Liver (tissue), 7 donors: ENCODE measurements at regions not wholly inside any gene's neighbourhood (a gene's known extent, or its start where the extent isn't known, plus 50 kb on each side); places are given as distances from the start of the nearest gene placed in this dataset.

Experiments
- DNase-seq: peaks from one replicate; pipeline ENCODE4 v3.0.0-alpha.2; 2017; ENCODE audit warnings: low spot score
- H3K27ac ChIP-seq, 2 donors: one replicate each; pipeline ENCODE4 v1.7.0; 2013; ENCODE audit warnings: inconsistent platforms in 2 of 2, low read length in 2 of 2, control low read depth in 1 of 2, low read depth in 1 of 2, mild to moderate bottlenecking in 1 of 2
- H3K27me3 ChIP-seq, 4 donors: one replicate each; pipeline versions ENCODE4 v1.6.1 to v1.7.0; 2013; ENCODE audit warnings: low read length in 3 of 4, inconsistent platforms in 1 of 4, mild to moderate bottlenecking in 1 of 4, moderate library complexity in 1 of 4; ENCODE audit not compliant: control insufficient read depth in 4 of 4, insufficient read depth in 4 of 4
- H3K36me3 ChIP-seq, 4 donors: one replicate each; pipeline versions ENCODE4 v1.6.1 to v1.7.0; 2013; ENCODE audit warnings: low read length in 3 of 4, mild to moderate bottlenecking in 3 of 4, low read depth in 1 of 4, moderate library complexity in 1 of 4; ENCODE audit not compliant: control insufficient read depth in 4 of 4, insufficient read depth in 3 of 4
- H3K4me1 ChIP-seq, 4 donors: one replicate each; pipeline versions ENCODE4 v1.6.1 to v1.7.0; 2013; ENCODE audit warnings: low read length in 3 of 4, mild to moderate bottlenecking in 3 of 4, moderate library complexity in 1 of 4; ENCODE audit not compliant: control insufficient read depth in 4 of 4, insufficient read depth in 4 of 4
- H3K4me3 ChIP-seq, 3 donors: one replicate each; pipeline versions ENCODE4 v1.6.1 to v1.7.0; 2013; ENCODE audit warnings: low read length in 3 of 3, control low read depth in 1 of 3, low read depth in 1 of 3, mild to moderate bottlenecking in 1 of 3
- H3K9ac ChIP-seq, 2 donors: one replicate each; pipeline ENCODE4 v1.7.0; 2013; ENCODE audit warnings: low read length in 2 of 2, mild to moderate bottlenecking in 2 of 2, moderate library complexity in 2 of 2, control low read depth in 1 of 2, low read depth in 1 of 2
- H3K9me3 ChIP-seq, 4 donors: one replicate each; pipeline versions ENCODE4 v1.6.1 to v1.7.0; 2013; ENCODE audit warnings: low read length in 3 of 4; ENCODE audit not compliant: control insufficient read depth in 4 of 4
- FOXA2 ChIP-seq: IDR thresholded peaks from 2 replicates; pipeline ENCODE4 v1.6.1; 2016; ENCODE audit warnings: antibody characterized with exemption
- HNF4A ChIP-seq, 2 donors: conservative IDR thresholded peaks; 2 replicates each; pipeline ENCODE4 v1.6.1; 2016; ENCODE audit warnings: antibody characterized with exemption in 2 of 2, mild to moderate bottlenecking in 2 of 2
- HNF4G ChIP-seq: IDR thresholded peaks from 2 replicates; pipeline ENCODE4 v1.6.1; 2016; ENCODE audit warnings: antibody characterized with exemption
- NR2F2 ChIP-seq: IDR thresholded peaks from 2 replicates; pipeline ENCODE4 v1.6.1; 2016; ENCODE audit warnings: antibody characterized with exemption
- RAD21 ChIP-seq, 2 donors: IDR thresholded peaks; 2 replicates each; pipeline ENCODE4 v1.6.1; 2016; ENCODE audit warnings: antibody characterized with exemption in 2 of 2, mild to moderate bottlenecking in 2 of 2
- REST ChIP-seq: IDR thresholded peaks from 2 replicates; pipeline ENCODE4 v1.6.1; 2016; ENCODE audit warnings: antibody characterized with exemption, mild to moderate bottlenecking
- RXRA ChIP-seq, 2 donors: IDR thresholded peaks; 2 replicates each; pipeline ENCODE4 v1.6.1; 2017 to 2018; ENCODE audit warnings: antibody characterized with exemption in 2 of 2, mild to moderate bottlenecking in 1 of 2
- SP1 ChIP-seq: IDR thresholded peaks from 2 replicates; pipeline ENCODE4 v1.6.1; 2018; ENCODE audit warnings: antibody characterized with exemption, mild to moderate bottlenecking
- TAF1 ChIP-seq: conservative IDR thresholded peaks from 2 replicates; pipeline ENCODE4 v1.6.1; 2016; ENCODE audit warnings: antibody characterized with exemption, mild to moderate bottlenecking
- YY1 ChIP-seq: IDR thresholded peaks from 2 replicates; pipeline ENCODE4 v1.6.1; 2016; ENCODE audit warnings: antibody characterized with exemption, mild to moderate bottlenecking
- ZBTB33 ChIP-seq: IDR thresholded peaks from 2 replicates; pipeline ENCODE4 v1.6.1; 2016; ENCODE audit warnings: antibody characterized with exemption
- WGBS: extraction: QIAGEN DNeasy Blood & Tissue Kit; methylation state at CpG from one replicate; pipeline ENCODE4 v1.1.7; 2013; 5-methylcytosine and 5-hydroxymethylcytosine counted together
- TF ChIP-seq, protein P1 (sequence below): IDR thresholded peaks from 2 replicates; pipeline ENCODE4 v1.6.1; 2016; ENCODE audit warnings: antibody characterized with exemption
- TF ChIP-seq, protein P2 (sequence below): IDR thresholded peaks from 2 replicates; pipeline ENCODE4 v1.6.1; 2016; ENCODE audit warnings: antibody characterized with exemption
- donor health status: healthy.
- donor health status: healthy.
- donor health status: healthy.
- donor health status: healthy.

DNA sequence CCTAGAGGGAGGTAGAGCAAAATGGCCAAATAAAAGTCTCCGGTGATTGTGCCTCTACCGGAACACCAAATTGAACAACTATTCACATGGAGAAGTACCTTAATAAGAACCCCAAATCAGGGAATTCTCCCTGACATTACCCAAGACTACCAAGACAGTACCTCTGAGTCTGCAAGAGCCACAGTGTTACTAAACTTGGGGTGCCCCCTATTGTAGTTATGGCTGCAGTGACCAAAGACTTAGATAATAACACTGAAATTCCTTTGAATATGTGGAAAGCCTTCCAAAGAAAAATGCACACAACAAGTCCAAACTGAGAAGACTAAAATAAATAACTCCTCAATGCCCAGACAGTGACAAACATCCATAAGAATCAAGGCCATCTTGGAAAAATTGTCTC, 682.9 kb upstream of the LRRTM1 start:
- TF ChIP-seq HNF4A (conservative IDR thresholded peaks at IDR 0.05) (no peak), RXRA (IDR thresholded peaks at IDR 0.05) (no peak), RAD21 (IDR thresholded peaks at IDR 0.05) (no peak), HNF4G (no peak), SP1 (no peak), TAF1 (no peak), FOXA2 (no peak), NR2F2 (no peak), REST (no peak)
- TF ChIP-seq, protein P1, sequence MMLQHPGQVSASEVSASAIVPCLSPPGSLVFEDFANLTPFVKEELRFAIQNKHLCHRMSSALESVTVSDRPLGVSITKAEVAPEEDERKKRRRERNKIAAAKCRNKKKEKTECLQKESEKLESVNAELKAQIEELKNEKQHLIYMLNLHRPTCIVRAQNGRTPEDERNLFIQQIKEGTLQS, result no peak
- H3K9me3 ChIP-seq, result peaks cover 0 to 5% (median 0%) of the 10 kb centered on the region in 4 donors
- H3K4me1 ChIP-seq, result no peaks in the 10 kb centered on the region
- no peak overlapping the region for H3K4me3 ChIP-seq
- DNase-seq, result no peak
- no peak overlapping the region for H3K27ac ChIP-seq
- H3K9ac ChIP-seq, result no peak overlapping the region
- WGBS, result 98% methylated on average over 2 of the region's 2 CpGs
- H3K36me3 ChIP-seq, result no peaks in the 10 kb centered on the region
- no peaks in the 10 kb centered on the region for H3K27me3 ChIP-seq

- H3K27ac ChIP-seq, result no peak overlapping the region
- no peak for TF ChIP-seq FOXA2
- no peak for TF ChIP-seq RXRA (IDR thresholded peaks at IDR 0.05)
- no peak for TF ChIP-seq HNF4G
- TF ChIP-seq TAF1, result no peak
- TF ChIP-seq ZBTB33, result no peak
- TF ChIP-seq YY1, result no peak
- TF ChIP-seq, protein P2, sequence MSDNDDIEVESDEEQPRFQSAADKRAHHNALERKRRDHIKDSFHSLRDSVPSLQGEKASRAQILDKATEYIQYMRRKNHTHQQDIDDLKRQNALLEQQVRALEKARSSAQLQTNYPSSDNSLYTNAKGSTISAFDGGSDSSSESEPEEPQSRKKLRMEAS, result no peak
- TF ChIP-seq RAD21 (IDR thresholded peaks at IDR 0.05), result no peak
- TF ChIP-seq REST, result no peak
- no peaks in the 10 kb centered on the region for H3K27me3 ChIP-seq
- H3K9ac ChIP-seq, result no peak overlapping the region
- DNase-seq, result no peak
- H3K4me3 ChIP-seq, result no peak overlapping the region
- no peaks in the 10 kb centered on the region for H3K36me3 ChIP-seq
- H3K9me3 ChIP-seq, result peaks cover 0 to 18% (median 3%) of the 10 kb centered on the region in 4 donors
- no peaks in the 10 kb centered on the region for H3K4me1 ChIP-seq
Observed at GRCh38 chr2:80969900-80970299, 665.3 kb upstream of the LRRTM1 start.
